ENCODE measurements at regions not wholly inside any gene's neighbourhood (a gene's known extent, or its start where the extent isn't known, plus 50 kb on each side); places are given as distances from the start of the nearest gene placed in this dataset.

DNA sequence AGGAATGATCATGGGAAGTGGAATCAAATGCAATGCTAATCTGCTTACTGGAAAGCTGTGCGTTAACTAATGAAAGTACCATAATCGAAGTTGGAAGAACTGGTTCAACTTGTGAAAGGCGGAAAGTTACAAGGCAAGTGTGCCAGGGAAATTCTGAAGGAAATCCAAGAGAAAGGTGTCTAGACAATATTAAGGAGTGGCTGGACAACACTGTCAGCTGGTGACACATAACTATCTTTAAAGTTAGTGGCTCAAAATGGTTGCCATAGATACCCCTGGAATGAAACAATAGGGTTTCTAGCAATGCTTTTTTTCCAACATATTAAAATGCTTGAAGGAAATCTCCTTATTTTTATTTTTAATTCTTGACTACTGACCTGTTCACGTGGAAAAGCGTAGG is 90.4 kb downstream of the BMP2 start:
- Mint-ChIP-seq H3K4me1 (ENCODE audit: low read depth) (no peaks in the 10 kb centered on the region), H3K4me3 (ENCODE audit: low read depth) (no peak overlapping the region), H3K27me3 (ENCODE audit: low read depth) (no peaks in the 10 kb centered on the region), H3K27ac (no peak overlapping the region), H3K9me3 (no peaks in the 10 kb centered on the region), H3K36me3 (ENCODE audit: low read depth) (no peaks in the 10 kb centered on the region)
- no peak for DNase-seq (ENCODE audit: low spot score)
- intact Hi-C loops (cut with micrococcal nuclease) = no loop called here

DNA sequence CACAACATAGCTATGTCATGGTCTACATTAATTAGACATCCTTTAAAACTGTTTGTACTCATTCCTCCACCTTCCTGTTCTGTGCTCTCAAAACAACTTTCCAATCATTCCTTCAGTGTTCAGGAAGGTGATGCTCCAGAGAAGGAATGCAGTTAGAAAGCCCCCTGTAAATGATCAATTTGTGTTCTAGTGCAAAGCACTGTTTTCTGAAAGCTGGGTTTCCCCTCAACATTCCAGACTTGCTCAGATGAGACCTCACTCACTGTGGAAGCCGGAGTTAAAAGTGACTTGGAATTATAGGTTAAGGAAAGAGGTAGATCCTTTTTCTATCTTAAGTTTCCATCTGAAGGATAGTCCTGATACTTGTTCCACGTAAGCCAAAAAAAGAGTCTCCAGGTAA is 95.9 kb downstream of the BMP2 start:
- intact Hi-C loops (cut with micrococcal nuclease) = no loop called here
- no peaks in the 10 kb centered on the region for H3K27me3 Mint-ChIP-seq (ENCODE audit: low read depth)
- no peak overlapping the region for H3K4me3 Mint-ChIP-seq (ENCODE audit: low read depth)

DNA sequence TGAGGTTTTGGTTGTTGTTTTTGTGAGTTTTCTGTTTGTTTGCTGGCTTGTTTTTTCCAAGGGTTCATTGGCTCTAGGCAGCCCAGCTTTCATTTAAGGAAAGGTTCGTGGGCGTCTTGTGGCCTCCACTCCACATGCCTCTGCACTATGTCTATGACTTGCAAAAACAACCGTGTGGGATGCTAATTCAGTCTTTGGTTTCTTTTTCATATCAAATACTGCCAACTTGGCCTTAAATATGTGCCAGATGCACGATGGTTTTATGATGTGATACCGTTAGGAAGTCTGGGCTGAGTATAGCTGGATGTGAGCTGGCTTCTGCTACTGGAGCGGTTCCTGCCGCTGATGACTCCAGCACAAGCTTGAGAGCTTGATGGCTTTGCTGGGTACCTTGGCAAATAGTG is 96.3 kb downstream of the BMP2 start:
- Mint-ChIP-seq H3K27me3 (ENCODE audit: low read depth) (no peaks in the 10 kb centered on the region), H3K9me3 (no peaks in the 10 kb centered on the region), H3K4me3 (ENCODE audit: low read depth) (no peak overlapping the region), H3K36me3 (ENCODE audit: low read depth) (no peaks in the 10 kb centered on the region), H3K27ac (no peak overlapping the region), H3K4me1 (ENCODE audit: low read depth) (no peaks in the 10 kb centered on the region)
- DNase-seq (ENCODE audit: low spot score) = no peak
- intact Hi-C loops (cut with micrococcal nuclease) = no loop called here

More for the DNA sequence above, 95.9 kb downstream of the BMP2 start:
- H3K9me3 Mint-ChIP-seq = no peaks in the 10 kb centered on the region
- no peak overlapping the region for H3K27ac Mint-ChIP-seq
- no peaks in the 10 kb centered on the region for H3K4me1 Mint-ChIP-seq (ENCODE audit: low read depth)
- no peak for DNase-seq (ENCODE audit: low spot score)
- H3K36me3 Mint-ChIP-seq (ENCODE audit: low read depth) = no peaks in the 10 kb centered on the region

DNA sequence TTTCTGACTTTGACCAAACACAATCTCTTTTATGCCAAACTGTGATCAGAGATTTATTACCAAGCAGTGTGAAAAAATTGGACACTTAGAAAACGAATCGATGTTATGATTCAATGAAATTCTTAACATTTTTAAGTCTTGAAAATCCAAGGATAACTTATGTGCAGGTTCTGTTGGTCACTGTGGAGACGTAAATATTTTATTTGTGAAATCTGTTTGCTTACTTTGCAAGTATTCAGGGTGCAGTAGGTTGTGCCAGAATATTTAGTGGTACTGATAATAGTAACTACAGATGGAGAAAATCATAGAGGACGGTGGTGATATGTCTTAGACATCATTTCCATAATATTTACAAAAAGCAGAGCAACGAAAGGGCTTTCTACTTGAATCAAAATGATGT is 97.3 kb downstream of the BMP2 start:
- intact Hi-C loops (cut with micrococcal nuclease) = no loop called here
- no peak for DNase-seq (ENCODE audit: low spot score)
- Mint-ChIP-seq H3K4me3 (ENCODE audit: low read depth) (no peak overlapping the region), H3K4me1 (ENCODE audit: low read depth) (no peaks in the 10 kb centered on the region), H3K9me3 (no peaks in the 10 kb centered on the region), H3K36me3 (ENCODE audit: low read depth) (no peaks in the 10 kb centered on the region), H3K27ac (no peak overlapping the region), H3K27me3 (ENCODE audit: low read depth) (no peaks in the 10 kb centered on the region)

DNA sequence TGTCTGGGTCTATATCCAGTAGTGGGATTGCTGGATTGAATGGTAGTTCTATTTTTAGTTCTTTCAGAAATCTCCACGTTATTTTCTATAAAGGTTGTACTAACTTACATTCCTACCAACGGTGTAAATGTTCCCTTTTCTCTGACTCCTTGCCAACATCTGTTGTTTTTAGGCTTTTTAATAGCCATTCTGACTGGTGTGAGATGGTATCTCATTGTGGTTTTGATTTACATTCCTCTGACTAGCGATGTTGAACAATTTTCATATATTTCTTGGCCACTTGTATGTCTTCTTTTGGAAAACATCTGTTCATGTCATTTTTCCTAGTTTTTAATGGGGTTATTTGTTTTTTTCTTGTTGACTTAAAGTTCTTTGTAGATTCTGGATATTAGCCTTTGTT is 99.3 kb downstream of the BMP2 start:
- no peak for DNase-seq (ENCODE audit: low spot score)
- Mint-ChIP-seq H3K27me3 (ENCODE audit: low read depth) (no peaks in the 10 kb centered on the region), H3K36me3 (ENCODE audit: low read depth) (no peaks in the 10 kb centered on the region), H3K4me1 (ENCODE audit: low read depth) (no peaks in the 10 kb centered on the region), H3K4me3 (ENCODE audit: low read depth) (no peak overlapping the region), H3K27ac (no peak overlapping the region), H3K9me3 (no peaks in the 10 kb centered on the region)
- intact Hi-C loops (cut with micrococcal nuclease) = no loop called here

DNA sequence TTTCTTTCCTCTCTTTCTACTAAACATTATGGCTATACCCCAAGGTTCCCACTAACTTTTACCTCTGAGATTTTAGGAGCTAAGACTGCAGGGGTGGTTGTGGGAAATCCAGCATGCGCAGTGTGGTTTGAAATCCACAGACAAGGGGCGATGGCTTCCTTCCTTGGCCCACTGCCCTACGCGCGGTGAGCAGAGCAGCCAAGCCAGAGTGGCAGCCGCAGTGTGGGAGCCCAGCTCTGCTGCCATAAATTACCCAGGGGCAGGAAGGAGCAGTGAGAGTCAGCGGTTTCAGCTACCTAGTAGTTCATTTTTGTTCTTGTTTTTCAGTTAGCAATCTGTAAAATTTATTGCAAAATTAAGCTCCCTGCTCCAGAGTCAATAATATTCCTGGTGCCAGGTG is 101.4 kb downstream of the BMP2 start:
- Mint-ChIP-seq H3K4me3 (ENCODE audit: low read depth) (no peak overlapping the region), H3K36me3 (ENCODE audit: low read depth) (no peaks in the 10 kb centered on the region), H3K4me1 (ENCODE audit: low read depth) (no peaks in the 10 kb centered on the region), H3K27me3 (ENCODE audit: low read depth) (no peaks in the 10 kb centered on the region), H3K27ac (no peak overlapping the region), H3K9me3 (no peaks in the 10 kb centered on the region)
- DNase-seq (ENCODE audit: low spot score) = no peak
- intact Hi-C loops (cut with micrococcal nuclease) = no loop called here

DNA sequence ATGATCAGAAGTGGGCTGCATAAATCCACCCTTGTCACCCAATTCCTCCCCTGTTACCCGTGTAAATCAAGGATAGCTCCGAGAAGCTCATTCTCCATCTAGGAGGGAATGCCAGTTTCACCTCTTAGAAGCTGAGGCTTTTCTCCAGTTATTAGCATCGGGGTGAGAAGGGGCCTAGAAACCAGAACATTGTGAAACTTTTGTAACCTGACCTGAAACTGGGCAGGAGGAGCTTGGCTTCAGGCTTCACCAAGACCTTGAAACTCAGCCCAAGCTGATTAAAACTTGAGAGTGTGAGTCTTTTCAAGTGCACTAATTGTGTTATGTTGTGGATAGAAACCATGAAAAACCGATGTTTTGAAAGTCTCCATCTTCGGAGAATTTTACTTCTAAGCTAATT is 103.1 kb downstream of the BMP2 start:
- H3K36me3 Mint-ChIP-seq (ENCODE audit: low read depth) = no peaks in the 10 kb centered on the region
- no peaks in the 10 kb centered on the region for H3K4me1 Mint-ChIP-seq (ENCODE audit: low read depth)
- no peaks in the 10 kb centered on the region for H3K9me3 Mint-ChIP-seq
- H3K27ac Mint-ChIP-seq = no peak overlapping the region
- H3K27me3 Mint-ChIP-seq (ENCODE audit: low read depth) = no peaks in the 10 kb centered on the region
- no peak for DNase-seq (ENCODE audit: low spot score)
- intact Hi-C loops (cut with micrococcal nuclease) = no loop called here
- H3K4me3 Mint-ChIP-seq (ENCODE audit: low read depth) = no peak overlapping the region

DNA sequence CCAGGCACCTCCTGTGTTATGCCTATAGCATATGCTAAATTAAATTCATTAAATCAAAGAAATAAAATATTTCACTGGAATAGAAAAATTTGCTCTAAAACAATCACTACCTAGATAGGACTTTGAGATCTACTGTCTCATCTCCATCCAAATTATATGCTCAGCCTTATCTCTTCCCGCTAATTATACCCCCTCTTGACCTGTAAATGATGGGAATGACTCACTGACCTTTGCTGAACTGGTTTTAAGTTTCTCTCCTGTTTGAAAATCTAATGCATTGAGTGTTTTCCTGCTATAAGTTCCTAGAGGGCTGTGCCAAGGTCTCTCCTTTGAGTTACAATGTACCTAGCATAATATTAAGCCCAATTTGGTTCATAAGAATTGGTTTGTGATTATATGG is 110.1 kb downstream of the BMP2 start:
- H3K27me3 Mint-ChIP-seq (ENCODE audit: low read depth) = no peaks in the 10 kb centered on the region
- H3K9me3 Mint-ChIP-seq = peaks cover 4% of the 10 kb centered on the region
- H3K4me1 Mint-ChIP-seq (ENCODE audit: low read depth) = no peaks in the 10 kb centered on the region
- H3K27ac Mint-ChIP-seq = no peak overlapping the region
- intact Hi-C loops (cut with micrococcal nuclease) = no loop called here
- H3K36me3 Mint-ChIP-seq (ENCODE audit: low read depth) = no peaks in the 10 kb centered on the region
- DNase-seq (ENCODE audit: low spot score) = no peak
- H3K4me3 Mint-ChIP-seq (ENCODE audit: low read depth) = no peak overlapping the region

DNA sequence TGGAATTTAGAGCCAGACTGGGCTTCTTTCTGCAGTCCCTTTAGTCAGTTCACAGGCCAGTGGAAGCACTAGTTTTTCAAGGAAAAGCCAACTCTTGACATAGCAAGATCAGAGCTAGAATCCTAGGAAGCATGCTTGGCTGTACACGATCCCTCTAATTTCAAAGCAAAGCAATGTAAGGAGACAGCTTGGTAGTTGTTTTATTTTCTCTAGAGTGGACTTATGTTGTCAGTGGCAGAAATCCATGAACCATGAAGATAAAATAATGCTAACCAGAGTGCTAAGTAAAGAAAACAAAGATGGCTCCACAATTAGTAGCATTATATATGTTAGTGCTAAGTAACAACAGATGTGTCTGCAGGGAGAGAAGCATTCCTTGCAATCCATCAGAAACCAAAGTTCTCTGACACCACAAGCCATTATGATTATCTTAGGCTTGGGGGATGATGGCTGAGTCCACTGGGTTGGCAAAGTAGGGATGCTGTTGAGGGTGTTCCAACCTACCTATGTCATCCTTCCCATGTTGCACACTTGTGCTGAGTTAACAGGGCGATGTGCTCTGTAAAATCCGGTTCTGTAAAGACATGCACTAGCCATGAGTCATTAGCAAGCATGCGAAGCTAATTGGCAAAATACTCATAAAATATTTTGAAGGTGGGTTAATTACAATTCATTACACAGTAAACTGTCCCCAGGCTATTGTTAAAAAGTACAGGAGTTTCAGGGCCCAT is 115.2 kb downstream of the BMP2 start:
- no peak overlapping the region for H3K4me3 Mint-ChIP-seq (ENCODE audit: low read depth)
- intact Hi-C loops (cut with micrococcal nuclease) = no loop called here

DNA sequence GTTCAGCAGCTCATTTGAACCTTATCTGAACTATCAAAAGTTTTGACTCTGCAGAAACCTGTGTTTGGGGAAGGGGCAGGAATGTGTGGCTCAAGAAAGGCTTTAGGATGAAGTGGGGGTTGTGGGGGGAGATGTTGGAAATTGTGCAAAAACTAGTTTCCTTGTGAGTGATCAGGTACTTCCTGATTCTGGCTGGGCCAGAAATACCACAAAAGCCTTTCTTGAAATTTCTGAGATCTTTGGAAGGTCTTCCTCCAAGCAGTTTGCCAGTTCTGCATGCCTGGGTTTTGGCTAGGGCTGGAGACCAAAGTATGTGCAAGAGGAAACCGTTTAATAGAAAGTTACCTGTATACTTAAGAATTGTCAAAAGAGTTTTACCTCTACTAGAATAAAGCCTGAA is 116.6 kb downstream of the BMP2 start:
- Mint-ChIP-seq H3K27me3 (ENCODE audit: low read depth) (no peaks in the 10 kb centered on the region), H3K9me3 (peaks cover 20% of the 10 kb centered on the region), H3K4me1 (ENCODE audit: low read depth) (no peaks in the 10 kb centered on the region), H3K27ac (no peak overlapping the region), H3K36me3 (ENCODE audit: low read depth) (no peaks in the 10 kb centered on the region), H3K4me3 (ENCODE audit: low read depth) (no peak overlapping the region)
- intact Hi-C loops (cut with micrococcal nuclease) = no loop called here
- no peak for DNase-seq (ENCODE audit: low spot score)

More for the DNA sequence above, 115.2 kb downstream of the BMP2 start:
- Mint-ChIP-seq H3K27ac (no peak overlapping the region), H3K9me3 (peaks cover 24% of the 10 kb centered on the region), H3K36me3 (ENCODE audit: low read depth) (no peaks in the 10 kb centered on the region), H3K4me1 (ENCODE audit: low read depth) (no peaks in the 10 kb centered on the region), H3K27me3 (ENCODE audit: low read depth) (no peaks in the 10 kb centered on the region)
- DNase-seq (ENCODE audit: low spot score) = no peak

DNA sequence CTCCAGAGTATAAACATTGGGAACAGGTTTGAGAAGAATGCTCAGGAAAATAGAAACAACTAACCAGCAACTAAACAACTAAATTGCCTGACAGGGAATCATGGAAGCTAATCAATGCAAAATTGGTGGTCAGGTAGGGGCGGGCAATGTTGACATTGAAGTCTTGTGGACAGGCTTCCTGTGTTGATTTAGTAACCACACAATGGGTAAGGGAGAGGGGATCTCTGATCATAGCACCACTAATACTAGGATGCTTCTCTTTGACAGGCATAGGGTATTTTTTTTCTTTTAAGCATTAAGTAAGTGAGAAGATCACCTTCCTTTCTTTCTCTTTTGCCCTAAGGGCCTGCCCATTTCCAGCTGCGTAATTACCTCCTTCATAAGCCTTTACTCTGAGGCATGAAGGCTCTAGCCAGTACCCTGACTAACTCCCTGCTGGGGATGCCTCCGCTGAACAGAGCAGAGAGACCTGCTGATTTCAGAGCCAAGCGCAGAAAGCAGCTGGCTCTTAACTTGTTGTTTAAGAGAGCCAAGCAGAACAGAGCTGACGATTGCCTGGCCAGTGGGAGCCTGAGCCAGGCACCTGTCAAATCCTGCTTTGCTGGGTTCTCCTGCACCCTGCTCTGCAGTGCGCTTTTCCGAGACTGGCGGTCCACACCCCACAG is 118.7 kb downstream of the BMP2 start:
- no peak for DNase-seq (ENCODE audit: low spot score)
- H3K4me1 Mint-ChIP-seq (ENCODE audit: low read depth) = no peaks in the 10 kb centered on the region
- H3K36me3 Mint-ChIP-seq (ENCODE audit: low read depth) = no peaks in the 10 kb centered on the region
- H3K9me3 Mint-ChIP-seq = peaks cover 20% of the 10 kb centered on the region
- intact Hi-C loops (cut with micrococcal nuclease) = no loop called here
- no peak overlapping the region for H3K4me3 Mint-ChIP-seq (ENCODE audit: low read depth)
- no peak overlapping the region for H3K27ac Mint-ChIP-seq
- no peaks in the 10 kb centered on the region for H3K27me3 Mint-ChIP-seq (ENCODE audit: low read depth)

DNA sequence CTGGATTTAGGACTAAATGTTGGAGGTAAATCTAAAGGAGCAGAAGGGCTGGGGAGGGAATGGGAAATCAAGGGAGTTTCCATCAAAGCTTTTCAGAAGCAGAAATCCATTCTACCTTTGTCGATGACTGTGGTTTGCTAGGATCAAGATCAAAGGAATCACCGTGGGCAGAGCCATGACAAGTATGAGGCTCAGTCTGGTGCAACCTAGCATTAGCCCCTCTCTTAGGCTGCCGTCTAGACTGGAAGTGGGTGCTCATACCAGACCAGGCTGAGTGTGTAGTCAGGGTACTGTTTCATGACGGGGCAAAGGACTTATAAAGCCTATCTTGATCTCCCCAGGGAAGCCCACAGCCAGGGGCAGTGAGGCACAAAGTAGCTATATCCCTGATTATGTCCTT is 120.5 kb downstream of the BMP2 start:
- Mint-ChIP-seq H3K27ac (no peak overlapping the region), H3K27me3 (ENCODE audit: low read depth) (no peaks in the 10 kb centered on the region), H3K4me1 (ENCODE audit: low read depth) (no peaks in the 10 kb centered on the region), H3K4me3 (ENCODE audit: low read depth) (no peak overlapping the region), H3K36me3 (ENCODE audit: low read depth) (no peaks in the 10 kb centered on the region), H3K9me3 (peaks cover 20% of the 10 kb centered on the region)
- intact Hi-C loops (cut with micrococcal nuclease) = no loop called here
- DNase-seq (ENCODE audit: low spot score) = no peak

DNA sequence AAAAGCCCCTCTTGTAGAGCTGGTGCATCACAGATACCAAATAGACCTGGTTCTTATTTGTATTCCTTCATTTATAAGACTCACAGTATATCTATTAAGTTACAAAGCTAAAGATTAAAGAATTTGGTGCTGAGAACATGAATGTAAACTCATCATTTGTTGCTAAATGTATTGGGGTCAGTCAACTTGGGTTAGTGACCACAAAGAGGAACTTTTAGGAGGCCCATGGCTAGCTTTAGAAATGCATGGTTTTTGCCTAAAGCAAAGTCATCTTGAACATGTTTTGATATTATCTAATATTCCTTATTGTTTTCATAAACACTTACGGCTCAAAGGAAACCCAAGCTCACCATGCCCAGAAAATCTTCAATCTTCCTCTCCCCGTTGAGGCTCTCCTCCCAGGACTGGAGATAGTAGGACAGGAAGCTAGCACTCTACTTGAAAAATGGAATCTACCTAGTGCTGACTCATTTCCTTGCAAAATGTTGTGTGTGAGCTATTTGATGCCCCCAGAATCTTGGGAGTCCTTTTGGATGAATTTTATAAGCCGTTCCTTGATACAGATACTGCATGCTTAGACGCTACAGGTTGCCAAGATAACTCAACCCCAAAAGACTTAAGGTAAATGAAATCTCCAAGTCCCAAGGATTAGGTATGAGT is 121.4 kb downstream of the BMP2 start:
- intact Hi-C loops (cut with micrococcal nuclease) = no loop called here
- Mint-ChIP-seq H3K4me1 (ENCODE audit: low read depth) (no peaks in the 10 kb centered on the region), H3K27ac (no peak overlapping the region), H3K36me3 (ENCODE audit: low read depth) (no peaks in the 10 kb centered on the region), H3K9me3 (peaks cover 14% of the 10 kb centered on the region), H3K27me3 (ENCODE audit: low read depth) (no peaks in the 10 kb centered on the region), H3K4me3 (ENCODE audit: low read depth) (no peak overlapping the region)
- DNase-seq (ENCODE audit: low spot score) = no peak
